ENCODE measurements at regions not wholly inside any gene's neighbourhood (a gene's known extent, or its start where the extent isn't known, plus 50 kb on each side); places are given as distances from the start of the nearest gene placed in this dataset.

GRCh38 chrY:7746781-7747180 is 835.2 kb upstream of the AMELY start:
- Histone ChIP-seq H3K9me3 (no peaks in the 10 kb centered on the region), H3K36me3 (no peaks in the 10 kb centered on the region), H3K27me3 (no peaks in the 10 kb centered on the region), H3K4me1 (no peaks in the 10 kb centered on the region), H3K4me3 (no peak overlapping the region), H3K27ac (no peak overlapping the region)
- DNase-seq = no peak
- 90% methylated on average over 2 of the region's 4 CpGs; no CpG with 5 or more reads in 1 of the 2 donors for WGBS, 2 donors
- TF ChIP-seq POLR2A (IDR thresholded peaks at IDR 0.05) (no peak), CTCF (IDR thresholded peaks at IDR 0.05) (no peak)
- intact Hi-C loops (cut with DNase I) = no loop called here

GRCh38 chrY:7745581-7745901 is 834.0 kb upstream of the AMELY start:
- intact Hi-C loops (cut with DNase I) = no loop called here
- Histone ChIP-seq H3K4me1 (no peaks in the 10 kb centered on the region), H3K9me3 (no peaks in the 10 kb centered on the region), H3K27me3 (no peaks in the 10 kb centered on the region), H3K36me3 (no peaks in the 10 kb centered on the region), H3K4me3 (no peak overlapping the region), H3K27ac (no peak overlapping the region)
- no peak for TF ChIP-seq POLR2A (IDR thresholded peaks at IDR 0.05)
- TF ChIP-seq CTCF (IDR thresholded peaks at IDR 0.05) = no peak
- 80% methylated on average over 1 of the region's 1 CpG; no CpG with 5 or more reads in 1 of the 2 donors for WGBS, 2 donors
- DNase-seq = no peak

- TF ChIP-seq POLR2A (IDR thresholded peaks at IDR 0.05) = no peak
- no peak for TF ChIP-seq CTCF (IDR thresholded peaks at IDR 0.05)
- Histone ChIP-seq H3K9me3 (no peaks in the 10 kb centered on the region), H3K4me3 (no peak overlapping the region), H3K27ac (no peak overlapping the region), H3K36me3 (no peaks in the 10 kb centered on the region), H3K27me3 (no peaks in the 10 kb centered on the region), H3K4me1 (no peaks in the 10 kb centered on the region)
- intact Hi-C loops (cut with DNase I) = no loop called here
- no peak for DNase-seq
- WGBS, 2 donors = 63% methylated on average over 2 of the region's 2 CpGs; no CpG with 5 or more reads in 1 of the 2 donors
Observed at GRCh38 chrY:7744691-7745580, 833.4 kb upstream of the AMELY start.

GRCh38 chrY:7736847-7737365 is 825.4 kb upstream of the AMELY start:
- 43% methylated on average over 1 of the region's 1 CpG; no CpG with 5 or more reads in 1 of the 2 donors for WGBS, 2 donors
- H3K4me3 ChIP-seq = no peak overlapping the region
- no peaks in the 10 kb centered on the region for H3K27me3 ChIP-seq
- H3K4me1 ChIP-seq = no peaks in the 10 kb centered on the region
- no peak for TF ChIP-seq CTCF (IDR thresholded peaks at IDR 0.05)
- TF ChIP-seq POLR2A (IDR thresholded peaks at IDR 0.05) = no peak
- H3K36me3 ChIP-seq = no peaks in the 10 kb centered on the region
- H3K27ac ChIP-seq = no peak overlapping the region
- intact Hi-C loops (cut with DNase I) = no loop called here
- DNase-seq = no peak
- no peaks in the 10 kb centered on the region for H3K9me3 ChIP-seq

- WGBS, 2 donors = 67% methylated on average over 1 of the region's 1 CpG; no CpG with 5 or more reads in 1 of the 2 donors
- H3K27ac ChIP-seq = no peak overlapping the region
- H3K27me3 ChIP-seq = no peaks in the 10 kb centered on the region
- peaks cover 0 to 20% (median 0%) of the 10 kb centered on the region in 3 donors for H3K4me1 ChIP-seq
- H3K36me3 ChIP-seq = no peaks in the 10 kb centered on the region
- no peak for DNase-seq
- no peak overlapping the region for H3K4me3 ChIP-seq
- TF ChIP-seq POLR2A (IDR thresholded peaks at IDR 0.05) (no peak), CTCF (IDR thresholded peaks at IDR 0.05) (no peak)
- intact Hi-C loops (cut with DNase I) = no loop called here
- H3K9me3 ChIP-seq = no peaks in the 10 kb centered on the region
Observed at GRCh38 chrY:7731651-7732050, 820.1 kb upstream of the AMELY start.

Data from esophagus squamous epithelium (tissue), 5 donors.